HepG2 (cell line): ENCODE measurements at regions not wholly inside any gene's neighbourhood (a gene's known extent, or its start where the extent isn't known, plus 50 kb on each side); places are given as distances from the start of the nearest gene placed in this dataset.

Source experiments
- CHCHD3 ChIP-seq: sonication (generic); formaldehyde crosslinking; IDR thresholded peaks from 2 replicates; pipeline ENCODE4 v1.8.0; 2022; ENCODE audit warnings: mild to moderate bottlenecking, missing genetic modification reagents, moderate library complexity
- EEA1 ChIP-seq: sonication (generic); formaldehyde crosslinking; IDR thresholded peaks from 2 replicates; pipeline ENCODE4 v1.5.1; 2020; ENCODE audit warnings: mild to moderate bottlenecking, missing genetic modification reagents, borderline replicate concordance
- IKZF1 ChIP-seq: fragments of 450-650 bp; IDR thresholded peaks from 2 replicates; pipeline ENCODE4 v1.7.1; 2016
- KIAA2018 ChIP-seq: sonication (generic); formaldehyde crosslinking; IDR thresholded peaks from 2 replicates; pipeline ENCODE4 v1.5.0; 2020; ENCODE audit warnings: mild to moderate bottlenecking, missing genetic modification reagents, borderline replicate concordance
- NBN ChIP-seq: fragments of 450-650 bp; conservative IDR thresholded peaks from 2 replicates; pipeline ENCODE4 v1.6.1; 2017
- SETDB1 ChIP-seq: sonication (generic); formaldehyde crosslinking; IDR thresholded peaks from 2 replicates; pipeline ENCODE4 v1.5.1; 2020; ENCODE audit warnings: missing genetic modification reagents, mild to moderate bottlenecking, borderline replicate concordance
- ZNF180 ChIP-seq: sonication (generic); formaldehyde crosslinking; IDR thresholded peaks from 2 replicates; pipeline ENCODE4 v1.4.0; 2020; ENCODE audit warnings: low read depth, missing genetic modification reagents, borderline replicate concordance

- TF ChIP-seq CHCHD3 (CRISPR knock-in tag) (no peak), NBN (no peak), KIAA2018 (CRISPR knock-in tag) (no peak), EEA1 (CRISPR knock-in tag) (no peak), ZNF180 (no peak), SETDB1 (CRISPR knock-in tag) (no peak), IKZF1 (no peak)
These were observed 291.3 kb upstream of the LDB2 start (continued) for GRCh38 chr4:17189759-17190158.
